OCI-LY7 (cell line): ENCODE measurements at regions not wholly inside any gene's neighbourhood (a gene's known extent, or its start where the extent isn't known, plus 50 kb on each side); places are given as distances from the start of the nearest gene placed in this dataset.

ENCODE experiments used
- BruUV-seq: library from RNA; stranded (reverse); fragments of 400-500 nt; replicated peaks from 2 replicates; lab custom pipeline; 2021; lab: Mats Ljungman, UMichigan
- CTCF ChIA-PET: fragments of 300-600 bp; sonication (Branson Sonifier 250); formaldehyde crosslinking; loops from one replicate; lab custom pipeline; 2022; ENCODE audit warnings: antibody characterized with exemption; ENCODE audit not compliant: unreplicated experiment; lab: Charles Lee
- POLR2A ChIA-PET: fragments of 300-600 bp; sonication (Branson Sonifier 250); formaldehyde crosslinking; loops from one replicate; lab custom pipeline; 2022; ENCODE audit warnings: antibody characterized with exemption; lab: Charles Lee
- DNase-seq: peaks from one replicate; pipeline ENCODE4 v3.0.0-alpha.2; 2015; ENCODE audit warnings: low spot score
- H2AFZ ChIP-seq: fragments of 200-600 bp; sonication (generic), shearing (Covaris generic); 2 replicates; pipeline ENCODE4 v1.6.1; 2014; ENCODE audit warnings: mild to moderate bottlenecking, antibody characterized with exemption, low read length, moderate library complexity
- H3K27ac ChIP-seq: fragments of 200-600 bp; sonication (generic); 2 replicates; pipeline ENCODE4 v1.5.1; 2014; ENCODE audit warnings: mixed run types, low read depth, mild to moderate bottlenecking, moderate library complexity, low read length, inconsistent platforms; ENCODE audit not compliant: poor library complexity, severe bottlenecking
- H3K36me3 ChIP-seq: fragments of 200-600 bp; sonication (generic); 2 replicates; pipeline ENCODE4 v1.6.1; 2014; ENCODE audit warnings: mild to moderate bottlenecking, antibody characterized with exemption, low read length, moderate library complexity, mixed read lengths; ENCODE audit not compliant: insufficient read depth
- H3K4me1 ChIP-seq: fragments of 200-600 bp; sonication (generic); 2 replicates; pipeline ENCODE4 v1.5.1; 2014; ENCODE audit warnings: mild to moderate bottlenecking, low read length; ENCODE audit not compliant: insufficient read depth, poor library complexity, severe bottlenecking
- H3K4me2 ChIP-seq: fragments of 200-600 bp; sonication (generic); 2 replicates; pipeline ENCODE4 v1.6.1; 2014; ENCODE audit warnings: mild to moderate bottlenecking, low read length
- H3K4me3 ChIP-seq: fragments of 200-600 bp; sonication (generic); 2 replicates; pipeline ENCODE4 v1.5.1; 2014; ENCODE audit warnings: mild to moderate bottlenecking, low read depth, low read length; ENCODE audit not compliant: poor library complexity, severe bottlenecking
- H3K79me2 ChIP-seq: fragments of 200-600 bp; sonication (generic); 2 replicates; pipeline ENCODE4 v1.6.1; 2016; ENCODE audit warnings: low read depth, mild to moderate bottlenecking, low read length, moderate library complexity, mixed read lengths; ENCODE audit not compliant: insufficient read depth
- H3K9me2 ChIP-seq: fragments of 200-600 bp; sonication (generic); 2 replicates; pipeline ENCODE4 v1.6.1; 2016; ENCODE audit warnings: mild to moderate bottlenecking, low read length, mixed read lengths; ENCODE audit not compliant: insufficient read depth
- H3K9me3 ChIP-seq: fragments of 200-600 bp; sonication (generic); 2 replicates; pipeline ENCODE4 v1.6.1; 2014; ENCODE audit warnings: mild to moderate bottlenecking, mixed run types, low read length, mixed read lengths
- H4K20me1 ChIP-seq: fragments of 200-600 bp; sonication (generic); 2 replicates; pipeline ENCODE4 v1.6.1; 2014; ENCODE audit warnings: mild to moderate bottlenecking, antibody characterized with exemption, low read length, moderate library complexity, mixed read lengths; ENCODE audit not compliant: insufficient read depth
- CTCF ChIP-seq: fragments of 200-600 bp; sonication (generic); conservative IDR thresholded peaks from 2 replicates; pipeline ENCODE4 v1.5.1; 2014; ENCODE audit warnings: mild to moderate bottlenecking, antibody characterized with exemption, low read length, moderate library complexity, mixed read lengths
- EZH2phosphoT487 ChIP-seq: fragments of 200-600 bp; sonication (generic); IDR thresholded peaks from 2 replicates; pipeline ENCODE4 v1.6.1; 2018; ENCODE audit warnings: low read depth, borderline replicate concordance, mild to moderate bottlenecking, mixed run types, antibody characterized with exemption, low read length, moderate library complexity, mixed read lengths
- intact Hi-C: fragments of 100-400 bp; cut with micrococcal nuclease; formaldehyde crosslinking; loops from one replicate; pipeline ENCODE4 v1.10.0; 2022; ENCODE audit not compliant: unreplicated experiment

- H3K9me3 ChIP-seq: no peaks in the 10 kb centered on the region
- no peak overlapping the region for H3K4me3 ChIP-seq
- no peaks in the 10 kb centered on the region for H3K79me2 ChIP-seq
- POLR2A ChIA-PET: no interaction called here
- BruUV-seq: no TSS peak
- intact Hi-C loops: no loop called here
- no peak overlapping the region for H3K4me2 ChIP-seq
- no peak overlapping the region for H3K27ac ChIP-seq
- CTCF ChIA-PET: no interaction called here
- no peaks in the 10 kb centered on the region for H3K4me1 ChIP-seq
- no peak for DNase-seq
- H3K9me2 ChIP-seq: no peaks in the 10 kb centered on the region
- no peak for TF ChIP-seq EZH2phosphoT487
- no peak for TF ChIP-seq CTCF
- H3K36me3 ChIP-seq: no peaks in the 10 kb centered on the region
- H2AFZ ChIP-seq: no peak overlapping the region
- no peaks in the 10 kb centered on the region for H4K20me1 ChIP-seq
Observed at GRCh38 chr11:109291553-109291952, 130.4 kb upstream of the C11orf87 start.

DNA sequence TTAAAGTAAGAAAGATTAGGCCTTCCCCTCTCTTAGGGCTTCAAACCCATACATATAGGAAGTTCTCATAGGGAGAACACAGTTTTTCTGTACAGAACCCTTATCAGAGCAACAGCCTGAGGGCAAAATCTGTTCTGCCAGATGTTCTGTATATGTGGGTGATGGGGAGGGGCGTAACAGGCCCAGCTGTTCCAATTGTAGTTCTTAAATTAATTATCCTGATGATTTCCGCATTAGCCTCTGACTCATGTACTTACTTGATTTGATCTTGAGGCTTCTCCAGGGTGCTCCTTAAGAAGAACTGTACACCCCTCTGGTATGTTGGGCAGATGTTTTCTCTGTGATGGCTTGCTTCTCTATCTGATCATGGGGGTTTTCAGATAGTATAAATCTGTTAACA is 123.1 kb upstream of the C11orf87 start:
- no TSS peak for BruUV-seq
- no peaks in the 10 kb centered on the region for H3K36me3 ChIP-seq
- H3K4me2 ChIP-seq: no peak overlapping the region
- ChIA-PET POLR2A (no interaction called here), CTCF (no interaction called here)
- H3K9me3 ChIP-seq: no peaks in the 10 kb centered on the region
- no peak overlapping the region for H2AFZ ChIP-seq
- H4K20me1 ChIP-seq: no peaks in the 10 kb centered on the region
- H3K79me2 ChIP-seq: no peaks in the 10 kb centered on the region
- H3K4me1 ChIP-seq: no peaks in the 10 kb centered on the region
- no peak overlapping the region for H3K4me3 ChIP-seq
- DNase-seq: no peak
- no peak overlapping the region for H3K27ac ChIP-seq
- H3K9me2 ChIP-seq: no peaks in the 10 kb centered on the region
- intact Hi-C loops: no loop called here
- no peak for TF ChIP-seq EZH2phosphoT487
- no peak for TF ChIP-seq CTCF

DNA sequence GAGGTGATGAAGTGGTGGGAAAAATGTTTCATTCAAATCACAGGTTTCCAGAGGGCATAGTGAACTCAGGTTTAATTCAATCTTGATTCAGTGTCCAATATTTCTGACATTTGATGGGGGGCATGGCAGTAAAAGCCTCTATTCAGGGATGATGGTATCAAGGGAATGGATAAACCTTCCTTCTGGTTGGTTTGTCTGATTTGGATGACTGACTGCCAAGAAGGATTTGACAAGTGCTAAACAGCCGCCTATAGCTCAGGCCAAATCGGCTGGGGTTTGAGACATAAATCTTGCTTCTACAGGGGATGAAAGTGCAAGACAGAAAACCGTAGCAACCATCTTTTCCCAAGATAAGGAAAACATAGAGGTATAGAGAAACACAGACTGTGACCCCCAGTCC is 121.8 kb upstream of the C11orf87 start:
- CTCF ChIA-PET: no interaction called here
- BruUV-seq: no TSS peak

More for the DNA sequence above, 121.8 kb upstream of the C11orf87 start:
- Histone ChIP-seq H3K4me3 (no peak overlapping the region), H3K9me2 (no peaks in the 10 kb centered on the region), H3K36me3 (no peaks in the 10 kb centered on the region), H3K4me2 (no peak overlapping the region), H4K20me1 (no peaks in the 10 kb centered on the region), H3K79me2 (no peaks in the 10 kb centered on the region), H3K4me1 (no peaks in the 10 kb centered on the region), H3K27ac (no peak overlapping the region), H2AFZ (no peak overlapping the region), H3K9me3 (no peaks in the 10 kb centered on the region)
- TF ChIP-seq EZH2phosphoT487: no peak
- TF ChIP-seq CTCF: no peak
- POLR2A ChIA-PET: interaction anchor here (0.6 kb wide), 1 partner anchor 60 kb away, joined by 4 read pairs; no protein-coding TSS in a partner anchor
- intact Hi-C loops: no loop called here
- no peak for DNase-seq
